Superior temporal gyrus (tissue), 1 donor: ENCODE measurements at regions not wholly inside any gene's neighbourhood (a gene's known extent, or its start where the extent isn't known, plus 50 kb on each side); places are given as distances from the start of the nearest gene placed in this dataset.

Source experiments
- DNase-seq: peaks from one replicate; pipeline ENCODE4 v3.0.0-alpha.2; 2016; ENCODE audit errors: extremely low spot score

- no peak for DNase-seq
Measured at GRCh38 chr4:10335050-10335449, 122.2 kb downstream of the ZNF518B start.

DNA sequence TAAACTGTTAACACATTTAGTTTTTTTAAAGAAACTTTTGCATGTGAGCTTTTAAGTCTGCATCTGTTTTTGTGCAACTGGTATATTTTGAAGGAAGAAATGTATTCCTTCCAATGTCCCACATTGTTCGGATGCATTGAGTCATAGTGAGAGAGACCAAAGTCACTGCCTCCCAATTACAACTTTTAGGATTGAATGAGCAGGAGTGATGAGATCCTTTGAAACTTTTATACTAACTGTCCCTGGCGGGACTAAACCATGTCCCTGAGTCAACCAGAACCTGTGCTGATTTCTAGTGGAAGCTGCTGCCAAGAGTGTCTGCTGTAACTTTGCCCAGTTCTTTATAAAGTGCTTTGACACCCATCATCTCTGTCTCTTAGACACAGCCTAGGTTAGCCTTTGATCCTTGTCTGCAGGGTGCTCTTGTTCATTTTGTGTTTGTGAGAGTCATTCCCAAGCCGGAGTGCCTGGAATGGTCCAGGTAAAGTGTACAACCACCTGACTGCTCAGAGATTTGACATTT, 122.7 kb downstream of the ZNF518B start:
- no peak for DNase-seq

GRCh38 chr4:10333942-10334341, 123.3 kb downstream of the ZNF518B start:
- no peak for DNase-seq

- DNase-seq: no peak
Measured at GRCh38 chr4:10326075-10326474, 131.2 kb downstream of the ZNF518B start.

- DNase-seq: no peak
Measured at GRCh38 chr4:10321931-10322330, 135.3 kb downstream of the ZNF518B start.

- DNase-seq: no peak
Measured at GRCh38 chr4:10320130-10320529, 137.1 kb downstream of the ZNF518B start.

GRCh38 chr4:10317345-10317744, 139.9 kb downstream of the ZNF518B start:
- DNase-seq: no peak

GRCh38 chr4:10316851-10317250, 140.4 kb downstream of the ZNF518B start:
- DNase-seq: no peak

- no peak for DNase-seq
Measured at GRCh38 chr4:10315638-10316037, 141.6 kb downstream of the ZNF518B start.

DNA sequence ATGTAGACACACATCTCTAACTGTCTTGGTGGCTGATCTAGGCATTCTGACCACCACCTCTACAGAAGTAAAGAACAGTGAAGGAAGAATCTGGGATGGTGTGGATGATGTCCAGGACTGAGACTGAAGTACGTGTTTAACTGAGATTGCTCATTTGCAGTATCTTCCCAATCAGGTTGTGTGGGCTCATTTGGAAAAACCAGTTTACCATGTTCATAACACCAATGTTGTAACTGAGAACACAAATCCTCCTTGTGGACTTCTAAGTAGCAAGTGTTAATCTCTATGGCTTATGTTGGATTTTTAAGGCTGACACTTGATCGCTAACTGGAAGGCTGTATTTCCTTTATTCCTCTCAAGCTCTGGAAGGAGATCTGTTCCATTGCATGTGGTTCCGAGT, 144.7 kb downstream of the ZNF518B start:
- no peak for DNase-seq

DNA sequence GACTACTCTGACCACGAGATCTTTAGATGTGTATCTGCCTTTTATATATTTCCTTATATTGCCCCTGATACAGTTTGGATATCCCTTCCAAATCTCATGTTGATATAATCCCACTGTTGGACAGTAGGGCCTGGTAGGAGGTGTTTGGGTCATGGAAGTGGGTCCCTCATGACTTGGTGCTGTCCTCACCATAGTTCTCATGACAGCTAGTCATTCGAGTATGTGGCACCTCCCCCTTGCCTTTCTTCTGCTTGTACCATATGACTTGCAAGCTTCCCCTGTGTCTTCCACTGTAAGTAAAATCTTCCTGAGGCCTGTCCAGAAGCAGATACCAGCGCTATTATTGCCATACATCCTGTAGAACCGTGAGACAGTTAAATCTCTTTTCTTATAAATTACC, 145.3 kb downstream of the ZNF518B start:
- no peak for DNase-seq

DNA sequence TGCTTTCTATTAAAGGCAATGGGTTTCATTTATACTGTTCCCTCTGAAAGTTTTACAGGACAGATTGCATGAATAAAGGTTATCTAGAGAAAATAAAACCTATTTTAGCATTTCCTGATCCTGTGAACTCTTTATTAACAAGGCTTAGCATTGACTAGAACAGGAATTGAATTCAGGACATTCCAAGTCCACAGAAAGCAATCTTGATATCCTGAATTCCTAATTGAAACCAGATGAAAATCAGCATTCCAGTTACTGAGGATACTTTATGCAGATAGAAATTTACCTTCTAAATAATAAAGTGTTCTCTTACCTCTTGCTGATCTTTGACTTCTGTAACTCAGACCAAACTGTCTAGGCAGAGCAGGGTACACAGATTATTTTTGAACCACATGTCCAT, 151.4 kb downstream of the ZNF518B start:
- no peak for DNase-seq

DNA sequence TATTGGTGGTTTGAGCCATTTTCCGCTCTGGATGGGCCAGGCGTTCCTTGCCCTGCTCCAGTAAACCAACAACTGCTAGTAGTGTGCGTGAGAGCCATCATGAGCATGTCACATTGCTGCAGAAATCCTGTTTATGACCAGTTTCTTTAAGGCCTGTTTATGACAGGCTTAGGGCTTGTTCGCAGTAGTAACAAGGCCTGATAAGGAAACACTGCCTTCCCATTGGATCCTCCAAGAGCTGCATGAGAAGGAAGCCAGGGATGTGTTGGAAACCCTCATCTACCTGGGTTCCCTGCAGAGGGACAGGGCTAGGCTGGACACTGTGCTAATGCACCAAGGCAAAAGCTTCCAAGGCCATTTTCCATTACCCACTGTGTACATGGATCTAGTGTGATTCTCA, 153.9 kb downstream of the ZNF518B start:
- DNase-seq: no peak

- DNase-seq: no peak
Measured at GRCh38 chr4:10302096-10302495, 155.1 kb downstream of the ZNF518B start.

DNA sequence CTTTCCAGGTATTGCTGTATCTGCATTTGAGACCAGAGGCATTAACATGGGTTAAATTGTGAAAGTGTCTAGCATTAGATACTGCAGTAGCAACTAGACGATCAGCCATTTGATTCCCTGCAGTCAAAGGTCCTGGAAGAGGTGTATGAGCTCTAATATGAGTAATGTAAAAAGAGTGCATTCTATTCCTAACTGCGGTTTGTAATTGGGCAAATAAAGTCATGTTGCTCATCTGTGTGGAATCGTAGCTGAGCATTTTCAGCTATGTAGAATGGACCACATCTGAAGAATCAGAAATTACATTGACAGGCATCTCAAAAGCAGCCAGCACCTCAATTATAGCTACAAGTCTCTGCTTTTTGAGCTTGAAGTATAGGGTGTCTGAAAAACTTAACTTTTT, 157.6 kb downstream of the ZNF518B start:
- DNase-seq: no peak

DNA sequence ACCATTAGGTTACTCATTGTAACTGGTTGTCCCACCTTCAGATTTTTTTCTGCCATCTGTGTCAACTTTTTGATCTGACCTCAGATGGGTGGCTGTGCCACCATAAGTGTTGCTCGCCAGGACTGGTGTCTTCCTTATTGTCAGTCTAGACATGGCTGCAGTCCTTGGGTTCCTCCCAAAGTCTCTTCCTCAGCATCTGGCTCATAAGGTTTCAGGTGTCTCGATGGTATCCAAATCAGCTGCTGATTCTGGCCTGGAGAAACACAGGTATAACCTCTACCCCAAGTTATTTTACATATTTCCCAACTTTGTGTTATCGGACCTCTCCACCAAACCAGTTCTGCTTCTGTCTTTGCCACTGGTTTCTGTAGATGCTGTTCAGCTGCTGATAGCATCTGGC, 158.5 kb downstream of the ZNF518B start:
- DNase-seq: no peak

- peak; percentile 93 for DNase-seq
Measured at GRCh38 chr4:10296730-10297129, 160.5 kb downstream of the ZNF518B start.

GRCh38 chr4:10295301-10295700, 161.9 kb downstream of the ZNF518B start:
- DNase-seq: no peak

GRCh38 chr4:10289538-10289906, 167.7 kb downstream of the ZNF518B start:
- no peak for DNase-seq

DNA sequence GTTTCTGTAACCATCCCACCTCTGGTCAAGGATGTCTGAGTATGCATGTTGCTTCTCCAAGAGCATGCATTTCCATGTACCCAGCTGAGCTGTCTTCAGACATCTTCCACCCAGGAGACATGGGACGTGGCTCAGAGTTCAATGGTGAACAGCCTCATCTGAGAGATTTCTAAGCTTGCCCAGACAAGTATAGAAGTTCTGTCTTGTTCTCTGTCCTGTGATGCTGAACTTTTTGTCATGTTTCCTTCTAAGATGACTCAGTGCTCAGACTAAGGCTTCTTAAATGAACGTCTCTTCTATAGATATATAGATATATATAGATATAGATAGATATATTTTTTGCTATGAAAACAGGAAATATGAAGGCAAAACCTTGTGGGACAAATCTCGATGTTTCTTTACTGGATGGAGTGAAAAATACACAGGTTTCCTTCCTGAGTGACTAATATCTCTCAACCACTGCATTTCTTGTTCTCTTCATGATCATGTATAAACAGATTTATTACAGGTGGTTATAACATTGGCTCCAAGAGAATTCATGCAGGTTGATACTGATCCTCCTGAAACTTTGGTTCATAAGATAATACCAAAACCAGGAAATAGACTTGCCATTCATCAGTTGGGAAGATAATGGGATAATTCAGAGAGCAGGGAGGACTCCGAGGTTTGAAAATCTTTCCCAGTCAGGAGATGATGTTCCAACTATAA, 168.2 kb downstream of the ZNF518B start:
- no peak for DNase-seq

DNA sequence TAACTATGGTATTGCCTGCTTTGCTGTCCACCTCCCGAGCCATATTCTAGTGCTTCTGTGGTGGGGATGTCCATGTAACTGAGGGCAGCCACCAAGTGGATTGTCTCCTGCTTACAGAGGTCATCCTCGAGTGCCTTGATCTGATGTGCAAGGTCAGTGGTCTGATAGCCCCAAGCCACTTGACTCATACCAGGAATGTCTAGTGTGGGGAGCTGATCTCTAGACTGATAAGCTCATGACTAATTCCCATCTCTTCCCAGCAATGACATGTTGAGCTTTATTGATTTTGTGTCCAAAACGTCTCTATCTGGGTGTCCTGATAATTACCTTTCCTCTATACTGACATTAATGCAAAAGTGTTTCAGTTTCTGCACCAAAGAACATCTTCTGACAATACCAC, 168.4 kb upstream of the WDR1 start:
- no peak for DNase-seq

DNA sequence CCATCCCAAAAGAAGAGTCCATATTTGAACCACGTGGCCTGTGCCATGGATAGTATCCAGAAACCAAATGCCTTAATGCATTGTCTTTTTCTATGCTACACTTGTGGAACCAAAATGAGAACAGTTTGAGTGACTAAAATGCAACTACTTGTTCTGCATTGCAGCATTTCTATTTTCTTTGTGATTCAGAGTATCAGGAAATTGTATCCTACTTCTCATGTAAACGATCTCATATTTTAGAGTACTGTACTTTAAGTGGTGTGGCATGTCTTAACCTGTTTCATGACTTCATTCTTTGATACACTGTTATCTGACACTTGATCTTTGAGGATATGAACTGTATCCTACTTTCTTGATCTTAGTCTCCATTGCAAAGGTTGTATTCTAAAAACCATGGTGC, 167.2 kb upstream of the WDR1 start:
- DNase-seq: no peak

DNA sequence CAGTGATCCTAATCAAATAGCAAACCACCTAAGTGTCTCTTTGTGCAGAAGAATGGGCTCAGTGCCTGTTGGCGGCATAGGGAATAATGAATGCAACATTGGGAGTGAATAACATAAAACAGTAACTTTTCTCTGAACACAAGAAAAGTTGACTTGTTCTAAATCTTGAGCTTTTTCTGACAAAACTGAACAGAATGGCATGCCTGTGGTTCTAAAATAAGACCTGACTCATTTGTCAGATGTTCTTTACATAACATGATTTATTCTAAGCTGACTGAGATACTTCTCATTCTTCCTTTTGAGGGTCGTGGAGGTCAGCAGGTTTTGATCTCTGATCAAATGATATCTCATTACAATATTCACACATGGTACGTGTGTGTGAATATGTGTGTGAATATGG, 165.4 kb upstream of the WDR1 start:
- DNase-seq: peak; percentile 62

DNA sequence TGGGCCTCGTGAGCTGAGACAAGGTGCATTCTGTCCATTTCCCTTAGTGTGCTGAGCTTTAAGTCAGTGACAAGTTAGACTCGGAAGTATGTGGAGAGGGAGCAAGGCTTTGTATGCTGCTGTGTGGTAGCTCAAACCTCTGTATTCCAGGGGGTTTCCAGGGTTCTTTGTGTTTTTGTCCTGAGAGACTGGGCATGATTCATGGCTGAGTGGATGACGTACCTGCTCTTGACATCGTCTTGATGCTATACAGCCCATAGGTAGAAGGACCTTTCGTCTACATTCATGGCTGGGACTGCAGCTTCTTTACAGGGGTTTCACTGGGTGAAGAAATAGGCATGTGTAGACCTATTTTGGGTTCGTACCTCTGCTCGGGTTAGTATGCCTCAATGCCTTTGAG, 162.7 kb upstream of the WDR1 start:
- no peak for DNase-seq
